IPS DF 6.9 (cell line): ENCODE measurements at regions not wholly inside any gene's neighbourhood (a gene's known extent, or its start where the extent isn't known, plus 50 kb on each side); places are given as distances from the start of the nearest gene placed in this dataset.

Experiments used
- DNase-seq: peaks from one replicate; pipeline ENCODE4 v3.0.0-alpha.2; 2013; ENCODE audit warnings: low read depth, low spot score
- H3K27ac ChIP-seq: one replicate; pipeline ENCODE4 v1.5.1; 2013; ENCODE audit warnings: low read length, control low read depth
- H3K27me3 ChIP-seq: 2 replicates; pipeline ENCODE4 v1.6.1; 2013; ENCODE audit warnings: mild to moderate bottlenecking, low read length; ENCODE audit not compliant: control insufficient read depth, insufficient read depth
- H3K36me3 ChIP-seq: 2 replicates; pipeline ENCODE4 v1.6.1; 2013; ENCODE audit warnings: low read length; ENCODE audit not compliant: control insufficient read depth, insufficient read depth
- H3K4me1 ChIP-seq: 2 replicates; pipeline ENCODE4 v1.6.1; 2013; ENCODE audit warnings: low read length; ENCODE audit not compliant: control insufficient read depth, insufficient read depth
- H3K4me3 ChIP-seq: 2 replicates; pipeline ENCODE4 v1.5.1; 2013; ENCODE audit warnings: mild to moderate bottlenecking, low read length
- H3K9me3 ChIP-seq: 2 replicates; pipeline ENCODE4 v1.6.1; 2013; ENCODE audit warnings: low read length, inconsistent platforms; ENCODE audit not compliant: control insufficient read depth, insufficient read depth
- WGBS: extraction: QIAGEN DNeasy Blood & Tissue Kit; methylation state at CpG from one replicate; pipeline ENCODE4 v1.1.7; 2013; ENCODE audit warnings: mixed read lengths, missing lambda C conversion rate; ENCODE audit not compliant: insufficient read length, insufficient coverage; 5-methylcytosine and 5-hydroxymethylcytosine counted together

GRCh38 chr13:19283836-19284235, 102.2 kb upstream of the TUBA3C start:
- Histone ChIP-seq H3K36me3 (no peaks in the 10 kb centered on the region), H3K9me3 (0 out of 2 replicates have a peak, but pooled peaks cover 1% of the 10 kb centered on the region), H3K4me3 (no peak overlapping the region), H3K27me3 (no peaks in the 10 kb centered on the region), H3K4me1 (no peaks in the 10 kb centered on the region), H3K27ac (no peak overlapping the region)
- no peak for DNase-seq
- WGBS, result no CpG with 5 or more reads among the region's 1 CpG

- Histone ChIP-seq H3K4me3 (no peak overlapping the region), H3K27ac (no peak overlapping the region), H3K27me3 (no peaks in the 10 kb centered on the region), H3K9me3 (peaks cover 3% of the 10 kb centered on the region), H3K4me1 (no peaks in the 10 kb centered on the region), H3K36me3 (no peaks in the 10 kb centered on the region)
- no peak for DNase-seq
- WGBS, result no CpG with 5 or more reads among the region's 1 CpG
These were observed 86.7 kb upstream of the TUBA3C start for GRCh38 chr13:19268331-19268730.

- Histone ChIP-seq H3K27me3 (no peaks in the 10 kb centered on the region), H3K36me3 (no peaks in the 10 kb centered on the region), H3K4me1 (no peaks in the 10 kb centered on the region), H3K9me3 (peaks cover 3% of the 10 kb centered on the region), H3K27ac (no peak overlapping the region), H3K4me3 (no peak overlapping the region)
- DNase-seq, result no peak
- WGBS, result no CpG with 5 or more reads among the region's 3 CpGs
These were observed 86.1 kb upstream of the TUBA3C start for GRCh38 chr13:19267746-19268145.

GRCh38 chr13:19266979-19267378, 85.4 kb upstream of the TUBA3C start:
- H3K4me3 ChIP-seq, result no peak overlapping the region
- H3K36me3 ChIP-seq, result no peaks in the 10 kb centered on the region
- no peaks in the 10 kb centered on the region for H3K4me1 ChIP-seq
- WGBS, result no CpG with 5 or more reads among the region's 5 CpGs
- H3K27ac ChIP-seq, result no peak overlapping the region
- no peaks in the 10 kb centered on the region for H3K27me3 ChIP-seq
- peaks cover 3% of the 10 kb centered on the region for H3K9me3 ChIP-seq
- DNase-seq, result no peak

GRCh38 chr13:19264711-19265110, 83.1 kb upstream of the TUBA3C start:
- no peak for DNase-seq
- H3K27ac ChIP-seq, result no peak overlapping the region
- no peaks in the 10 kb centered on the region for H3K4me1 ChIP-seq
- H3K27me3 ChIP-seq, result no peaks in the 10 kb centered on the region
- H3K36me3 ChIP-seq, result no peaks in the 10 kb centered on the region
- no peak overlapping the region for H3K4me3 ChIP-seq
- WGBS, result no CpG with 5 or more reads among the region's 1 CpG
- H3K9me3 ChIP-seq, result peaks cover 5% of the 10 kb centered on the region

GRCh38 chr13:19252381-19252780, 70.8 kb upstream of the TUBA3C start:
- WGBS, result no CpG with 5 or more reads among the region's 4 CpGs
- Histone ChIP-seq H3K27me3 (no peaks in the 10 kb centered on the region), H3K27ac (no peak overlapping the region), H3K4me3 (no peak overlapping the region), H3K36me3 (no peaks in the 10 kb centered on the region), H3K9me3 (no peaks in the 10 kb centered on the region; the same call in 1 of the 2 replicates), H3K4me1 (no peaks in the 10 kb centered on the region)
- DNase-seq, result no peak

- no peaks in the 10 kb centered on the region for H3K4me1 ChIP-seq
- no peak for DNase-seq
- no CpG with 5 or more reads among the region's 6 CpGs for WGBS
- peaks cover 18% of the 10 kb centered on the region for H3K9me3 ChIP-seq
- H3K27ac ChIP-seq, result no peak overlapping the region
- no peaks in the 10 kb centered on the region for H3K27me3 ChIP-seq
- H3K4me3 ChIP-seq, result no peak overlapping the region
- H3K36me3 ChIP-seq, result no peaks in the 10 kb centered on the region
These were observed 57.7 kb upstream of the TUBA3C start for GRCh38 chr13:19239114-19239860.
